HG03039 (cell line): ENCODE measurements at regions not wholly inside any gene's neighbourhood (a gene's known extent, or its start where the extent isn't known, plus 50 kb on each side); places are given as distances from the start of the nearest gene placed in this dataset.

Experiments
- ATAC-seq: cut with Tn5 transposase; IDR thresholded peaks from one replicate; pipeline ENCODE4 v1.9.1; 2021; ENCODE audit warnings: mild to moderate bottlenecking, moderate library complexity; ENCODE audit not compliant: unreplicated experiment

GRCh38 chr15:26477044-26477443, 295.8 kb downstream of the GABRB3 start:
- ATAC-seq: no peak

- no peak for ATAC-seq
Measured at GRCh38 chr15:26475554-26475953, 297.3 kb downstream of the GABRB3 start.

GRCh38 chr15:26472661-26473060, 300.2 kb downstream of the GABRB3 start:
- ATAC-seq: no peak

- no peak for ATAC-seq
Measured at GRCh38 chr15:26461847-26462608, 310.8 kb downstream of the GABRB3 start.

GRCh38 chr15:26460165-26460564, 312.7 kb downstream of the GABRB3 start:
- ATAC-seq: no peak

GRCh38 chr15:26455828-26456227, 317.0 kb downstream of the GABRB3 start:
- ATAC-seq: no peak

- no peak for ATAC-seq
Measured at GRCh38 chr15:26453914-26454313, 319.0 kb downstream of the GABRB3 start.

- ATAC-seq: no peak
Measured at GRCh38 chr15:26451995-26452394, 320.9 kb downstream of the GABRB3 start.

GRCh38 chr15:26449291-26449690, 323.6 kb downstream of the GABRB3 start:
- ATAC-seq: no peak

GRCh38 chr15:26443321-26443720, 329.5 kb downstream of the GABRB3 start:
- ATAC-seq: no peak

- no peak for ATAC-seq
Measured at GRCh38 chr15:26442680-26443079, 330.2 kb downstream of the GABRB3 start.

- no peak for ATAC-seq
Measured at GRCh38 chr15:26439681-26440080, 333.2 kb downstream of the GABRB3 start.

GRCh38 chr15:26438718-26439117, 334.1 kb downstream of the GABRB3 start:
- no peak for ATAC-seq

- ATAC-seq: no peak
Measured at GRCh38 chr15:26438316-26438715, 334.6 kb downstream of the GABRB3 start.

GRCh38 chr15:26433818-26434217, 339.0 kb downstream of the GABRB3 start:
- no peak for ATAC-seq

- ATAC-seq: no peak
Measured at GRCh38 chr15:26433060-26433459, 339.8 kb downstream of the GABRB3 start.

- no peak for ATAC-seq
Measured at GRCh38 chr15:26421065-26421464, 351.8 kb downstream of the GABRB3 start.

GRCh38 chr15:26395624-26396023, 377.2 kb downstream of the GABRB3 start:
- no peak for ATAC-seq

GRCh38 chr15:26394801-26395200, 378.1 kb downstream of the GABRB3 start:
- ATAC-seq: no peak

- no peak for ATAC-seq
Measured at GRCh38 chr15:26392956-26393355, 379.9 kb downstream of the GABRB3 start.

- ATAC-seq: no peak
Measured at GRCh38 chr15:26391567-26392194, 381.2 kb downstream of the GABRB3 start.

GRCh38 chr15:26382444-26383072, 390.3 kb downstream of the GABRB3 start:
- ATAC-seq: no peak
